RWPE2 (cell line): ENCODE measurements at regions not wholly inside any gene's neighbourhood (a gene's known extent, or its start where the extent isn't known, plus 50 kb on each side); places are given as distances from the start of the nearest gene placed in this dataset.

Experiments used
- ATAC-seq: fragments of 200-7000 bp; cut with Tn5 transposase; 3 replicates; pipeline ENCODE4 v1.9.1; 2021; ENCODE audit warnings: low read depth
- DNase-seq: peaks from one replicate; pipeline ENCODE4 v3.0.0-alpha.2; 2020; ENCODE audit warnings: low spot score
- H3K27ac ChIP-seq: fragments of 450-650 bp; 2 replicates; pipeline ENCODE4 v1.5.1; 2017; ENCODE audit warnings: mild to moderate bottlenecking; ENCODE audit not compliant: poor library complexity, severe bottlenecking
- H3K27me3 ChIP-seq: fragments of 250-450 bp; sonication (Bioruptor Pico); 2 replicates; pipeline ENCODE4 v1.5.1; 2021; ENCODE audit warnings: mild to moderate bottlenecking, moderate library complexity; ENCODE audit not compliant: insufficient read depth, poor library complexity, severe bottlenecking
- H3K36me3 ChIP-seq: fragments of 250-450 bp; sonication (Bioruptor Pico); 2 replicates; pipeline ENCODE4 v1.5.1; 2020; ENCODE audit warnings: low read depth, mild to moderate bottlenecking, moderate library complexity
- H3K4me1 ChIP-seq: fragments of 250-450 bp; sonication (Bioruptor Pico); 2 replicates; pipeline ENCODE4 v1.5.1; 2021; ENCODE audit warnings: mild to moderate bottlenecking, moderate library complexity; ENCODE audit not compliant: insufficient read depth, poor library complexity, severe bottlenecking
- H3K4me3 ChIP-seq: fragments of 250-450 bp; sonication (Bioruptor Pico); 2 replicates; pipeline ENCODE4 v1.5.1; 2021; ENCODE audit warnings: mild to moderate bottlenecking, moderate library complexity; ENCODE audit not compliant: severe bottlenecking
- H3K9me3 ChIP-seq: fragments of 250-450 bp; sonication (Bioruptor Pico); 2 replicates; pipeline ENCODE4 v1.5.1; 2021; ENCODE audit warnings: mild to moderate bottlenecking, moderate library complexity; ENCODE audit not compliant: severe bottlenecking
- TF ChIP-seq, protein P1 (sequence below): fragments of 450-650 bp; IDR thresholded peaks from one replicate; pipeline ENCODE4 v1.5.1; 2017; ENCODE audit warnings: mild to moderate bottlenecking, moderate library complexity; ENCODE audit not compliant: poor library complexity, severe bottlenecking

DNA sequence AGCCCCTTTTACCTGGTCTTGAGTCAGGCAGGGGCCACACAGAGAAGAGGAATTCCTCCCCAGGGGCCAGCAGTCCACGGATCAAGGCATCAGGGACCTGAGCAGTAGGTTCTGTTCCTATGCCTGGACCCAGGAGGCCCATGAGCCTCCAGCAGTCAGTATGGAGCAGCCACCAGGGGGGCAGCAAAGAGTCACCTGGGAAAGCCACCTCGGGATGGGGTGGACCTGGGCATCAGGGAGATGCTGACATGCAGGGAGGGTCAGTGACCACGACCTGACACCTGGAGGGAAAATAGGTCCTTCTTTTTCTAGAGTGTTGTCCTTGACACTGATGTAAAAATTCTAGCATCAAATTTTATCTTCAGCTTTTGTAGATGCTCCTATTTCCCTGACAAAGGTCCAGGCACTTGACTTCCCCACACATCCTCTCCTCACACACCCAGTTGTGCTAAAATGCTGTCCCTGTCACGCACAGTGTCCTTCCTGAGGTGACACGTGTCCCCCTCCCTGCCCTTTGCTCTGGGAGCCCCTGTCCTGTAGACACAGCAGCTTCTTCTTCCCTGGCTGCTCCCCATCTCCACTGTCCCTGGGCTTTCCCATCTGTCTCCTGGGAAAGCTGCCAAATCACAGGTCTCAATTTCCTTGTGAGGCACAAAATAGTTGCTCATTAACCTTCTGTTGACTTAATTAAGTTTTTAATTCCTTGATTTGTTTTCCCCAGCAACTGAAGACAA is 70.0 kb upstream of the IGLL5 start:
- Histone ChIP-seq H3K4me1 (no peaks in the 10 kb centered on the region), H3K4me3 (no peak overlapping the region), H3K27ac (no peak overlapping the region), H3K36me3 (no peaks in the 10 kb centered on the region), H3K27me3 (no peaks in the 10 kb centered on the region), H3K9me3 (peaks cover 3% of the 10 kb centered on the region)
- DNase-seq (no peak), ATAC-seq (no peak)
- TF ChIP-seq, protein P1, sequence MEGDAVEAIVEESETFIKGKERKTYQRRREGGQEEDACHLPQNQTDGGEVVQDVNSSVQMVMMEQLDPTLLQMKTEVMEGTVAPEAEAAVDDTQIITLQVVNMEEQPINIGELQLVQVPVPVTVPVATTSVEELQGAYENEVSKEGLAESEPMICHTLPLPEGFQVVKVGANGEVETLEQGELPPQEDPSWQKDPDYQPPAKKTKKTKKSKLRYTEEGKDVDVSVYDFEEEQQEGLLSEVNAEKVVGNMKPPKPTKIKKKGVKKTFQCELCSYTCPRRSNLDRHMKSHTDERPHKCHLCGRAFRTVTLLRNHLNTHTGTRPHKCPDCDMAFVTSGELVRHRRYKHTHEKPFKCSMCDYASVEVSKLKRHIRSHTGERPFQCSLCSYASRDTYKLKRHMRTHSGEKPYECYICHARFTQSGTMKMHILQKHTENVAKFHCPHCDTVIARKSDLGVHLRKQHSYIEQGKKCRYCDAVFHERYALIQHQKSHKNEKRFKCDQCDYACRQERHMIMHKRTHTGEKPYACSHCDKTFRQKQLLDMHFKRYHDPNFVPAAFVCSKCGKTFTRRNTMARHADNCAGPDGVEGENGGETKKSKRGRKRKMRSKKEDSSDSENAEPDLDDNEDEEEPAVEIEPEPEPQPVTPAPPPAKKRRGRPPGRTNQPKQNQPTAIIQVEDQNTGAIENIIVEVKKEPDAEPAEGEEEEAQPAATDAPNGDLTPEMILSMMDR, result no peak

DNA sequence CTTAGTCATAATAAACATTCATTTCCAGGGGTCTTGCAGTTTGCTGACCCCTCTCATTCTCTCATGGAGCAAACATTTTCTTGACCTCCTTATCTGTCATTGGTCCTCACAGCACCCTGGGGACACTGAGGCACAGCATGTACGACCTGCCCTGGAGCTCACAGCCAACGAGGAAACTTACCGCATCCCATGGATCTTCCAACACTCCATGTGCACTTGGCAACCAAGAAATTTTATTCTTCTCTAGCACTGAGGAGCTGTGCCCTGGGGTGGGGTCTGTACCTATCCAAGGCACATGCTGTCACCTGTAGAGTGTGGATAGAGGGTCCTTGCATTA is 69.4 kb upstream of the IGLL5 start:
- Histone ChIP-seq H3K9me3 (peaks cover 3% of the 10 kb centered on the region), H3K36me3 (no peaks in the 10 kb centered on the region), H3K4me3 (no peak overlapping the region), H3K27ac (no peak overlapping the region), H3K27me3 (no peaks in the 10 kb centered on the region), H3K4me1 (no peaks in the 10 kb centered on the region)
- TF ChIP-seq, protein P1, result no peak
- DNase-seq, result no peak
- no peak for ATAC-seq

DNA sequence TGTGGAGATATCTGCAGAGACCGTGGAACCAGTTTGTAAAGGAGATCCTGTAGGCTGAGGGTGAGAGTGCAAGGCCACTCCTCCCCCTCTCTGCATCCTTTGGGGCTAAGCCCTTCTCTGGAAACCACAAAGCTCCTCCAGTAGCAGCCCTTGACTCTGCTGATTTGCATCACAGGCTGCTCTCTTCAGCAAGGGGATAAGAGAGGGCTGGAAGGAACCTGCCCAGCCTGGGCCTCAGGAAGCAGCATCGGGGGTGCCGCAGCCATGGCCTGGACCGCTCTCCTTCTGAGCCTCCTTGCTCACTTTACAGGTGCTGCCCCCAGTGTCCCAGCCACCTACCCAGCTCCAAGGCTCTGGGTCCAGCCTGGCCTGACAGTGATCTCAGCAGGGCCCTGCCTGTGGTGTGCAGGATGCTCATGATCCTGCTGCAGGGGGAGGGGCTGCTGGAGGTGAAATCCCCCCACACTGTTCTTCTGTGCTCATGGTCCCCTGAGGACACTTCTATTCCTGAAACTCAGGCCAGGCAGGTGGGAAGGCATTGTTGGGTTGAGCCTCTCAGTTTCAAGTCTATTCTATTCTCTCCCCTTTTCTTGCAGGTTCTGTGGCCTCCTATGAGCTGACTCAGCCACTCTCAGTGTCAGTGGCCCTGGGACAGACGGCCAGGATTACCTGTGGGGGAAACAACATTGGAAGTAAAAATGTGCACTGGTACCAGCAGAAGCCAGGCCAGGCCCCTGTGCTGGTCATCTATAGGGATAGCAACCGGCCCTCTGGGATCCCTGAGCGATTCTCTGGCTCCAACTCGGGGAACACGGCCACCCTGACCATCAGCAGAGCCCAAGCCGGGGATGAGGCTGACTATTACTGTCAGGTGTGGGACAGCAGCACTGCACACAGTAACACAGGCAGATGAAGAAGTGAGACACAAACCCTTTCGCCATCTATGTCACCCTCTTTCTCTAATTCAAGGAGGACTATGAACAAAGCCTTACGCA is 68.5 kb upstream of the IGLL5 start:
- no peak for DNase-seq
- no peaks in the 10 kb centered on the region for H3K27me3 ChIP-seq
- no peaks in the 10 kb centered on the region for H3K36me3 ChIP-seq
- H3K27ac ChIP-seq, result no peak overlapping the region
- H3K9me3 ChIP-seq, result peaks cover 5% of the 10 kb centered on the region
- no peak for ATAC-seq
- H3K4me1 ChIP-seq, result no peaks in the 10 kb centered on the region
- TF ChIP-seq, protein P1, result no peak
- H3K4me3 ChIP-seq, result no peak overlapping the region

DNA sequence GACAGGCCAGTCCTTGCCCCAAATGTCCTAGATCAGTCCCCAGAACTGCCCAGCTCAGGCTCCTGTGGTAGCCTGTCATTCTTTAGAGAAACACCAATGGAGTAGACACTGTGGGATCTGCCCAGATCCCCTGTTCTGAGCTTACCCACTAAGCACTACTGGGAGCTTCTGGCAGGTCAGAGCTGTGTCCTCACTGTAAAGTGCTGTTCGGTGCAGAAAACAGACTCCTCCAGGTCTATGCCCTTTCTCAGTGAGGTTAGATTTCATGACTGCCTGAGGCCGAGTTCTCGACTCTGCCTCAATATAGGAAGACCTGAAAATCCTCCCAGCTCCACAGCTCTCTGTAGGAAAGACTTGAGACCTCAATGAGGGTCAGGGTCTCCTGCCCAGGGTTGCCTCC is 67.5 kb upstream of the IGLL5 start:
- Histone ChIP-seq H3K27me3 (peaks cover 5% of the 10 kb centered on the region), H3K4me3 (no peak overlapping the region), H3K9me3 (peaks cover 10% of the 10 kb centered on the region), H3K27ac (no peak overlapping the region), H3K36me3 (no peaks in the 10 kb centered on the region), H3K4me1 (no peaks in the 10 kb centered on the region)
- ATAC-seq (no peak), DNase-seq (no peak)
- TF ChIP-seq, protein P1, result no peak
